OCI-LY7 (cell line): ENCODE measurements at regions not wholly inside any gene's neighbourhood (a gene's known extent, or its start where the extent isn't known, plus 50 kb on each side); places are given as distances from the start of the nearest gene placed in this dataset.

ENCODE experiments used
- EZH2phosphoT487 ChIP-seq: fragments of 200-600 bp; sonication (generic); IDR thresholded peaks from 2 replicates; pipeline ENCODE4 v1.6.1; 2018; ENCODE audit warnings: low read depth, borderline replicate concordance, mild to moderate bottlenecking, mixed run types, antibody characterized with exemption, low read length, moderate library complexity, mixed read lengths
- TF ChIP-seq, protein P1 (sequence below): fragments of 200-600 bp; sonication (generic); conservative IDR thresholded peaks from 2 replicates; pipeline ENCODE4 v1.5.1; 2014; ENCODE audit warnings: mild to moderate bottlenecking, antibody characterized with exemption, low read length, moderate library complexity, mixed read lengths

DNA sequence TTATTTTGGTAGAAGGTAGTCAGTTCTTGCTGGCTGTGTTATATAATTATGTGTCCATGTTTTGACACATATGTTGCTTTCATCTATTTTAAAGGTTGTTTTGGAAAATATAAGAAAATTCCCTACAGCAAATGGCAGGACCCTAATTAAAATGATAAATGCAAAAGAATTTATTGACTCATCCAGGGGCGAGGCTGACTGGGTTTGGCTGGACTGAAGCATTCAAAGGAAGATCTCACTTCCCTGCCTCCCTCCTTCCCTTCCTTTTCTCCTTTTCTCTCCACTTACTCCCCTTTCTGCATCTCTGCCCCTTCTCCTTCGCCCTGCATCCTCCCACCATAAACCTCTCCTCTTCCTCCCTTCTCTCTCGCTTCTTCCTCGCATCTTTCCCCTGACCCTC lies 129.6 kb downstream of the SNAPC1 start:
- TF ChIP-seq, protein P1, sequence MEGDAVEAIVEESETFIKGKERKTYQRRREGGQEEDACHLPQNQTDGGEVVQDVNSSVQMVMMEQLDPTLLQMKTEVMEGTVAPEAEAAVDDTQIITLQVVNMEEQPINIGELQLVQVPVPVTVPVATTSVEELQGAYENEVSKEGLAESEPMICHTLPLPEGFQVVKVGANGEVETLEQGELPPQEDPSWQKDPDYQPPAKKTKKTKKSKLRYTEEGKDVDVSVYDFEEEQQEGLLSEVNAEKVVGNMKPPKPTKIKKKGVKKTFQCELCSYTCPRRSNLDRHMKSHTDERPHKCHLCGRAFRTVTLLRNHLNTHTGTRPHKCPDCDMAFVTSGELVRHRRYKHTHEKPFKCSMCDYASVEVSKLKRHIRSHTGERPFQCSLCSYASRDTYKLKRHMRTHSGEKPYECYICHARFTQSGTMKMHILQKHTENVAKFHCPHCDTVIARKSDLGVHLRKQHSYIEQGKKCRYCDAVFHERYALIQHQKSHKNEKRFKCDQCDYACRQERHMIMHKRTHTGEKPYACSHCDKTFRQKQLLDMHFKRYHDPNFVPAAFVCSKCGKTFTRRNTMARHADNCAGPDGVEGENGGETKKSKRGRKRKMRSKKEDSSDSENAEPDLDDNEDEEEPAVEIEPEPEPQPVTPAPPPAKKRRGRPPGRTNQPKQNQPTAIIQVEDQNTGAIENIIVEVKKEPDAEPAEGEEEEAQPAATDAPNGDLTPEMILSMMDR: no peak
- no peak for TF ChIP-seq EZH2phosphoT487
